Gastrocnemius medialis (tissue), 4 donors: ENCODE measurements at regions not wholly inside any gene's neighbourhood (a gene's known extent, or its start where the extent isn't known, plus 50 kb on each side); places are given as distances from the start of the nearest gene placed in this dataset.

Source experiments
- ATAC-seq, 2 donors: fragments of 150-250 bp; one replicate each; pipeline ENCODE4 v1.9.1; 2016
- DNase-seq, 2 donors: peaks; one replicate each; pipeline ENCODE4 v3.0.0-alpha.2; 2019
- H3K27ac ChIP-seq, 4 donors: fragments of 200-600 bp; sonication (generic); 1 replicate in 1 of 4; 2 replicates in 3 of 4; pipeline ENCODE4 v1.5.1; 2016 to 2018; ENCODE audit warnings: mild to moderate bottlenecking in 2 of 4, moderate library complexity in 1 of 4
- H3K27me3 ChIP-seq, 3 donors: fragments of 200-600 bp; sonication (generic) in 2 of 3; 1 replicate in 1 of 3; 2 replicates in 2 of 3; pipeline versions ENCODE4 v1.5.1 to v1.6.0; 2016 to 2019; ENCODE audit warnings: mild to moderate bottlenecking in 1 of 3, moderate library complexity in 1 of 3
- H3K36me3 ChIP-seq, 2 donors: fragments of 200-600 bp; sonication (generic) in 1 of 2; one replicate each; pipeline ENCODE4 v1.5.1; 2017 to 2018
- H3K4me1 ChIP-seq, 2 donors: fragments of 200-600 bp; sonication (generic) in 1 of 2; one replicate each; pipeline ENCODE4 v1.5.1; 2016 to 2017; ENCODE audit warnings: mild to moderate bottlenecking in 2 of 2
- H3K4me3 ChIP-seq, 4 donors: fragments of 200-600 bp; sonication (generic) in 3 of 4; 1 replicate in 1 of 4; 2 replicates in 3 of 4; pipeline ENCODE4 v1.5.1; 2016 to 2019; ENCODE audit warnings: mild to moderate bottlenecking in 2 of 4
- H3K9me3 ChIP-seq, 3 donors: fragments of 200-600 bp; sonication (generic) in 2 of 3; 1 replicate in 1 of 3; 2 replicates in 2 of 3; pipeline ENCODE4 v1.5.1; 2016 to 2019
- POLR2A ChIP-seq, 2 donors: fragments of 450-650 bp; IDR thresholded peaks; one replicate each; pipeline ENCODE4 v1.6.1; 2017; ENCODE audit warnings: antibody characterized with exemption in 2 of 2, mild to moderate bottlenecking in 2 of 2, moderate library complexity in 2 of 2
- in situ Hi-C, 4 donors: fragments of 200-750 bp; cut with MboI; loops; one replicate each; pipeline versions ENCODE4 v1.15.0 to v1.8.0; 2017; ENCODE audit warnings: low sequenced_read_pairs in 4 of 4
- intact Hi-C: fragments of 100-400 bp; cut with DNase I; formaldehyde crosslinking; loops from one replicate; pipeline ENCODE4 v1.15.1; 2023; ENCODE audit warnings: low total_unique reads
- TF ChIP-seq, protein P1 (sequence below), 5 experiments: fragments of 450-650 bp in 3 of 5; fragments of 200-600 bp in 2 of 5; sonication (generic) in 2 of 5; IDR thresholded peaks in 4 of 5; conservative IDR thresholded peaks in 1 of 5; 1 replicate in 4 of 5; 2 replicates in 1 of 5; pipeline ENCODE4 v1.5.1; 2016 to 2019; ENCODE audit warnings: antibody characterized with exemption in 5 of 5, mild to moderate bottlenecking in 3 of 5, moderate library complexity in 3 of 5

DNA sequence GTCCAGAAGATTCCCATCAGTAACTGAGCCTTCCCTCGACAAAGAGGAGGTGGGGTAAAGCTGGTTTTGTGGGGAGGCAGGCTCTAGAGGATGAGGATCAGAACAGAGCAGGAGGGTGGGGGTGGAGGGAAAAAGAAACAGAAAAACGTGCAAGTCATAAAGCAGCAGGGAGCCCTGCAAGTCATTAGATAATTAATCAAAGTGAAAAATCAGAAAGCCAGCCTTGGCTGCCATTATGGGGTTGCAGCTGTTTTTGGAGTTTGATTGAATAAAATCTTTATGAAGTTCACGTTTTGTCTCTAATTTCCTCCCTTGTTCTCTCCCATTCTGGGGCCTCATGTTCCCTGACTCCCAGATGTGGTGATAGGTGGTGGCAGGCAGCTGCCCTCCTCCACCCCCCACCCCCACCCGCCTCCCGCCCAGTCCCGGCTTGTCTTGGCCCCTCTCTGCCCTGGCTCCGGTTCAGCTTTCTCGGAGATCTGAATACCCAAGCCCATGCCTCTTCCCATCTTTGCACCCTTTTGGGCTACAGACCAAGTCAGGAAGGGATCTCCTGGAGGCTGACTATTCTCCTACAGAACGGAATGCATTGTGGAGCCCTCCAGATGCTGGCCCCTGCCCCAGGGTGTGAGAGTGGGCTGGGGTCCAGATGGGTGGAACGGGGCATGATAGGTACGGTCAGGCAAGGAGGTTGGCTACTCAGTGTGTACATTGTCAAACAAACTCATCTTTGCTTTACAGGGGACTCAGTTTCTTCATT lies 141.8 kb downstream of the CDC5L start:
- in situ Hi-C loops, result no loop called here

DNA sequence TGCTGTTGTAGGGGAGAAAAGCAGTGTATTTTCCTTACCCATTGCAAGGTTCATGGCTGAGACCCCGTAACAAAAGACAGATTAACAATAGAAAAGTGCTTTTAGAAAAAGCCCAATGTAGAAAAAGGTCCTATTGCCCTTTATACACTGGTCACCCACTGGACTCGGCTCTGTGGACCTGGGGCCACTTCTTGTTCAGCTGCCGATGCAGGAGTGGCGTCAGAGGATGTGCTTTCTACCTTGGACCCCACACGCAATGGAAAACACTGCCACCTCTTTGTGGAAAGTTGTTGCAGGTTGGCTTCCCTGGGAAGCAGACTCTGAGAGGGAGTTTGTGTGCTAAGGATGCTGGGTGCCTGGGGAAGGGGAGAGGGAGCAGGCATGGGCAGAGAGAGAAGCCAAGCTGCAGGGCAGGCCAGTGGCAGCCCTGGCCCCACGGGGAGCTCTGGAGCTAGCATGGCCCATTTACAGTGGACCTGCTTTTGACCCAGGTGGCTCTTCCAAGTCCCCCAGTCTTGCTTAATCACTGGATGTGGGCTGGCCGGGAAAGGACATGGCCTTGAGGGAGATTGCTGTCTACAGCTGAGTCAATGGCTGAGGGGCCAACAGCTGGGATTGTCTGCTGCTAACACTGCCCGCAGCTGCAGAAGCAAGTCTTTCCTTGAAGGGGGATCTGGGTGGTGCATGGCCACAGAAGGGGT lies 142.9 kb downstream of the CDC5L start:
- no peaks in the 10 kb centered on the region for H3K4me1 ChIP-seq
- in situ Hi-C loops (no loop called here), intact Hi-C loops (no loop called here)
- ATAC-seq (no peak), DNase-seq (no peak)
- no peaks in the 10 kb centered on the region for H3K9me3 ChIP-seq
- no peaks in the 10 kb centered on the region for H3K27me3 ChIP-seq
- H3K36me3 ChIP-seq, result no peaks in the 10 kb centered on the region
- no peak for TF ChIP-seq POLR2A (IDR thresholded peaks at IDR 0.05)
- TF ChIP-seq, protein P1, sequence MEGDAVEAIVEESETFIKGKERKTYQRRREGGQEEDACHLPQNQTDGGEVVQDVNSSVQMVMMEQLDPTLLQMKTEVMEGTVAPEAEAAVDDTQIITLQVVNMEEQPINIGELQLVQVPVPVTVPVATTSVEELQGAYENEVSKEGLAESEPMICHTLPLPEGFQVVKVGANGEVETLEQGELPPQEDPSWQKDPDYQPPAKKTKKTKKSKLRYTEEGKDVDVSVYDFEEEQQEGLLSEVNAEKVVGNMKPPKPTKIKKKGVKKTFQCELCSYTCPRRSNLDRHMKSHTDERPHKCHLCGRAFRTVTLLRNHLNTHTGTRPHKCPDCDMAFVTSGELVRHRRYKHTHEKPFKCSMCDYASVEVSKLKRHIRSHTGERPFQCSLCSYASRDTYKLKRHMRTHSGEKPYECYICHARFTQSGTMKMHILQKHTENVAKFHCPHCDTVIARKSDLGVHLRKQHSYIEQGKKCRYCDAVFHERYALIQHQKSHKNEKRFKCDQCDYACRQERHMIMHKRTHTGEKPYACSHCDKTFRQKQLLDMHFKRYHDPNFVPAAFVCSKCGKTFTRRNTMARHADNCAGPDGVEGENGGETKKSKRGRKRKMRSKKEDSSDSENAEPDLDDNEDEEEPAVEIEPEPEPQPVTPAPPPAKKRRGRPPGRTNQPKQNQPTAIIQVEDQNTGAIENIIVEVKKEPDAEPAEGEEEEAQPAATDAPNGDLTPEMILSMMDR (IDR thresholded peaks at IDR 0.05 in 4 of 5, conservative IDR thresholded peaks at IDR 0.05 in 1 of 5), result no peak
- no peak overlapping the region for H3K4me3 ChIP-seq
- no peak overlapping the region for H3K27ac ChIP-seq

More for the DNA sequence above, 141.8 kb downstream of the CDC5L start:
- DNase-seq (no peak), ATAC-seq (no peak)
- H3K36me3 ChIP-seq, result no peaks in the 10 kb centered on the region
- intact Hi-C loops, result no loop called here
- no peaks in the 10 kb centered on the region for H3K9me3 ChIP-seq
- no peaks in the 10 kb centered on the region for H3K4me1 ChIP-seq
- no peak for TF ChIP-seq POLR2A (IDR thresholded peaks at IDR 0.05)
- TF ChIP-seq, protein P1 (IDR thresholded peaks at IDR 0.05 in 4 of 5, conservative IDR thresholded peaks at IDR 0.05 in 1 of 5), result no peak
- H3K4me3 ChIP-seq, result no peak overlapping the region
- H3K27me3 ChIP-seq, result no peaks in the 10 kb centered on the region
- no peak overlapping the region for H3K27ac ChIP-seq

DNA sequence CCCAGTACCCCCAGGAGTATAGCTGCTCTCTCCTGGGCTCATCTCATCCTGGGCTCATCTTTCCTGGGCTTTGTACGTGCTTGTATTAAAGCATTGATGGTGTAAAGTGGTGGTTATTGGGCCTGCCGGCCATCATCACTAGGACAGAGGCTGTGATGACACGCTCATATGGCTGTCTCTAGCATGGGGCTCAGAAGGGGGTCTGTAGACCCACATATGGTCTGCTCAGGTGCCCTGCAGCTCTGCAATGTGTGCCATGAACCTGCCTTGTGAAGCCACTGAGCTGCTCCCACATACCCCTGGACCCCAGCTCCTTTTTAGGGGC lies 143.4 kb downstream of the CDC5L start:
- TF ChIP-seq, protein P1 (IDR thresholded peaks at IDR 0.05 in 4 of 5, conservative IDR thresholded peaks at IDR 0.05 in 1 of 5), result no peak
- no peak for TF ChIP-seq POLR2A (IDR thresholded peaks at IDR 0.05)
- Histone ChIP-seq H3K9me3 (no peaks in the 10 kb centered on the region), H3K27me3 (no peaks in the 10 kb centered on the region), H3K4me3 (no peak overlapping the region), H3K27ac (no peak overlapping the region), H3K36me3 (no peaks in the 10 kb centered on the region), H3K4me1 (no peaks in the 10 kb centered on the region)
- in situ Hi-C loops (no loop called here), intact Hi-C loops (no loop called here)
- ATAC-seq (no peak), DNase-seq (no peak)

DNA sequence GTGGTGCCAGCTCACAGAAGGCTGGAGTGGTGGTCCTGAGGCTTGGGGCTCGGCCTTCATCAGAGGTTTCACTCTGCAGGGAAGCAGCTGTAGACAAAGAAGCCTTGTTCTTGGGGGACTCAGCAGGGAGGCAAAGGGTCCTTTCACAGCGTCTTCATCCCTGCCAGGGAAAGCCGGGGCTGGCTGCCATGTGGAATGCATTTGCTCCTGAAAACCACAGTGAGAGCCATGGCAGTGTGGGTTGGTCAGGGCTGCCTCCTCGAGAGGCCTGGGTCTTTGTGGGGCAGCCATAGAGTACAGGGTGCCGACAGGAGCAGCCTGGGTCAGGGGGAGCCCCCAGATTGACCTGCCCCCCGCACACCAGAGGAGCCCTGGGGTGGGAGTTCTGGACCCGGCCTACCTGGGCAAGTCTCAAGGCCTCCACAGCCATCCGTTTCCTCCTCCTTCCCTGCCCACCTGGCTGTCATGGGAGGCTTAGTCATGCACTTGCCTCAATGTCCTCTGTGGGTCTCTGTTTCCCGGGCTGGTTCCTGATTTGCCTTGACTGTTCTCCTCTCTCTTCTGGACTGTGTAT lies 144.0 kb downstream of the CDC5L start:
- Histone ChIP-seq H3K9me3 (no peaks in the 10 kb centered on the region), H3K4me3 (no peak overlapping the region), H3K27ac (no peak overlapping the region), H3K36me3 (no peaks in the 10 kb centered on the region), H3K27me3 (no peaks in the 10 kb centered on the region), H3K4me1 (no peaks in the 10 kb centered on the region)
- no peak for DNase-seq
- intact Hi-C loops, result no loop called here
- TF ChIP-seq, protein P1 (IDR thresholded peaks at IDR 0.05 in 4 of 5, conservative IDR thresholded peaks at IDR 0.05 in 1 of 5), result no peak
- no peak for TF ChIP-seq POLR2A (IDR thresholded peaks at IDR 0.05)
- in situ Hi-C loops, result no loop called here
- no peak for ATAC-seq
